ENCODE measurements at regions not wholly inside any gene's neighbourhood (a gene's known extent, or its start where the extent isn't known, plus 50 kb on each side); places are given as distances from the start of the nearest gene placed in this dataset.
A peak's percentile ranks its signal among the peaks of the same experiment; 100 is the strongest.

- Histone ChIP-seq H4K20me1 (ENCODE audit: control insufficient read depth, insufficient read depth, insufficient read length) (no peaks in the 10 kb centered on the region), H3K14ac (ENCODE audit: insufficient read depth, low read length) (no peak overlapping the region), H3K9ac (ENCODE audit: extremely low read depth, insufficient read length, low read length) (no peak overlapping the region), H3K79me1 (ENCODE audit: insufficient read depth, low read depth, low read length, poor library complexity, severe bottlenecking) (no peaks in the 10 kb centered on the region), H2BK15ac (ENCODE audit: low read depth, low read length) (no peak overlapping the region), H2BK5ac (ENCODE audit: insufficient read length, low read length) (no peak overlapping the region), H3K23me2 (ENCODE audit: insufficient read length, low read depth, low read length, poor library complexity, severe bottlenecking) (no peaks in the 10 kb centered on the region), H2AFZ (ENCODE audit: low read length) (no peak overlapping the region), H4K5ac (ENCODE audit: insufficient read length, low read depth, low read length) (no peak overlapping the region), H3K9me3 (ENCODE audit: control insufficient read depth, low read depth, low read length) (no peaks in the 10 kb centered on the region), H3K4ac (ENCODE audit: low read depth, low read length) (no peak overlapping the region), H2BK20ac (ENCODE audit: low read depth, low read length, poor library complexity, severe bottlenecking) (no peak overlapping the region), H3T11ph (ENCODE audit: low read length) (no peak overlapping the region), H3K27me3 (ENCODE audit: insufficient read depth, low read length) (no peaks in the 10 kb centered on the region), H3K4me1 (ENCODE audit: insufficient read depth, low read length) (no peaks in the 10 kb centered on the region), H4K8ac (replicated peaks; ENCODE audit: insufficient read length, low read depth, low read length) (no peak overlapping the region), H3K23ac (ENCODE audit: insufficient read length, low read depth, low read length) (no peak overlapping the region), H3K4me2 (ENCODE audit: insufficient read depth, insufficient read length, low read length) (no peak overlapping the region), H3K79me2 (ENCODE audit: insufficient read depth, low read length) (no peaks in the 10 kb centered on the region), H3K27ac (ENCODE audit: insufficient read length, low read depth, low read length) (no peak overlapping the region), H3K56ac (ENCODE audit: insufficient read length, low read depth, low read length) (no peak overlapping the region), H2BK120ac (ENCODE audit: low read depth, low read length, poor library complexity, severe bottlenecking) (no peak overlapping the region), H2AK5ac (ENCODE audit: insufficient read length, low read length) (no peak overlapping the region), H3K18ac (ENCODE audit: insufficient read length, low read depth, low read length) (no peak overlapping the region), H4K91ac (ENCODE audit: insufficient read length, low read depth, low read length) (no peak overlapping the region), H2BK12ac (ENCODE audit: insufficient read length, low read depth, low read length) (no peak overlapping the region)
- no peaks in the 10 kb centered on the region for H3K9me3 Mint-ChIP-seq
- no peak overlapping the region for H3K4me3 Mint-ChIP-seq
- H3K4me1 Mint-ChIP-seq = peaks cover 0 to 6% of the 10 kb centered on the region in 2 experiments; a peak in 1 of 4 replicates
- peak; percentile 45 for TF ChIP-seq CTCF (conservative IDR thresholded peaks at IDR 0.05)
- no peaks in the 10 kb centered on the region; the same call in none of the 2 replicates for H3K27me3 Mint-ChIP-seq (ENCODE audit: low read depth)
- WGBS (ENCODE audit: extremely low coverage, insufficient read length, low lambda C conversion rate) = no CpG with 5 or more reads among the region's 3 CpGs
- H3K36me3 Mint-ChIP-seq (ENCODE audit: insufficient read depth in 1 of 3, low read depth in 3 of 3) = no peaks in the 10 kb centered on the region
- no peak for DNase-seq
- no peak overlapping the region for H3K27ac Mint-ChIP-seq
Measured at GRCh38 chr1:182269097-182269496, 122.5 kb downstream of the GLUL start.

Data from H9 (cell line).